Activated CD8-positive, alpha-beta memory T cell treated with anti-CD3 and anti-CD28 coated beads, Interleukin-2, amount 10 ng/mL, durations not matched to agents 7 days and 5 days (primary cell): ENCODE measurements at regions not wholly inside any gene's neighbourhood (a gene's known extent, or its start where the extent isn't known, plus 50 kb on each side); places are given as distances from the start of the nearest gene placed in this dataset.

ENCODE experiments used
- ATAC-seq: fragments of 150-1000 bp; cut with Tn5 transposase; one replicate; pipeline ENCODE4 v1.10.0; 2021; ENCODE audit warnings: moderate library complexity
- CTCF ChIA-PET: fragments of 350-600 bp; sonication (Branson Sonifier 250); formaldehyde crosslinking; loops from one replicate; lab custom pipeline; 2021; ENCODE audit warnings: antibody characterized with exemption; lab: Charles Lee
- DNase-seq: peaks from one replicate; pipeline ENCODE4 v3.0.0-alpha.2; 2020
- H3K27ac Mint-ChIP-seq: one replicate; pipeline ENCODE4 v1.8.0; 2021; ENCODE audit warnings: mild to moderate bottlenecking, mixed read lengths
- H3K27me3 Mint-ChIP-seq: one replicate; pipeline ENCODE4 v1.8.0; 2021; ENCODE audit warnings: mixed read lengths
- H3K36me3 Mint-ChIP-seq: one replicate; pipeline ENCODE4 v1.8.0; 2021; ENCODE audit warnings: mild to moderate bottlenecking, mixed read lengths
- H3K4me1 Mint-ChIP-seq: one replicate; pipeline ENCODE4 v1.8.0; 2021; ENCODE audit warnings: mixed read lengths
- H3K4me3 Mint-ChIP-seq: one replicate; pipeline ENCODE4 v1.8.0; 2021; ENCODE audit warnings: mild to moderate bottlenecking, moderate library complexity, mixed read lengths
- H3K9me3 Mint-ChIP-seq: one replicate; pipeline ENCODE4 v1.8.0; 2022; ENCODE audit warnings: low read depth, mixed read lengths

- Mint-ChIP-seq H3K4me3 (no peak overlapping the region), H3K4me1 (no peaks in the 10 kb centered on the region), H3K9me3 (no peaks in the 10 kb centered on the region), H3K27ac (no peak overlapping the region), H3K27me3 (peaks cover 15% of the 10 kb centered on the region), H3K36me3 (no peaks in the 10 kb centered on the region)
- ATAC-seq (no peak), DNase-seq (no peak)
- CTCF ChIA-PET = no interaction called here
Observed at GRCh38 chr3:124257336-124257864, 265.5 kb upstream of the ROPN1 start.

DNA sequence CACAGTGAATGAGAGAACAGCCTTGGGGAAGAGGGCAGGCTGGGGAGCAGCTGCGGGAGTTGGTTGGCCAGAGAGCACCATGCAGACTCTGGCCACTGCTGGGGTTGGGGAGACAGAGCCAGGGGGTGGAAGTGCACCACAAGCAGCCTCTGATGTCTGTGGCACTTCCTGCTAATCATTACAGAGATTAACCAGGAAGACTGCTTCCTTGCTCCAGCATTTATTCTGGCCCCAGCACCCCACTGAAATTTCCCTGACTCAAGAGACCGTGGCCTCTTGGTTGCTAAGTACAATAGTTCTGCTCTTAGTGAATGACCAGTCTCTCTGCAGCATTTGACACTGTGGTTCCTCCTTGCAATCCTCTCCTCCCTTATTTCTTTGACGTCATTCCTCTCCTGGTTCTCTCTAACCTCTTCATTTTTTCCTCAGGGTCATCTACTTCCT is 266.2 kb upstream of the ROPN1 start:
- Mint-ChIP-seq H3K36me3 (no peaks in the 10 kb centered on the region), H3K4me3 (no peak overlapping the region), H3K9me3 (no peaks in the 10 kb centered on the region), H3K4me1 (no peaks in the 10 kb centered on the region), H3K27ac (no peak overlapping the region), H3K27me3 (peaks cover 17% of the 10 kb centered on the region)
- ATAC-seq (no peak), DNase-seq (no peak)
- CTCF ChIA-PET = no interaction called here

GRCh38 chr3:124260206-124260915 is 268.4 kb upstream of the ROPN1 start:
- H3K4me1 Mint-ChIP-seq = no peaks in the 10 kb centered on the region
- ATAC-seq (no peak), DNase-seq (no peak)
- H3K36me3 Mint-ChIP-seq = no peaks in the 10 kb centered on the region
- no peak overlapping the region for H3K27ac Mint-ChIP-seq
- peaks cover 16% of the 10 kb centered on the region for H3K27me3 Mint-ChIP-seq
- CTCF ChIA-PET = no interaction called here
- H3K9me3 Mint-ChIP-seq = no peaks in the 10 kb centered on the region
- H3K4me3 Mint-ChIP-seq = no peak overlapping the region

DNA sequence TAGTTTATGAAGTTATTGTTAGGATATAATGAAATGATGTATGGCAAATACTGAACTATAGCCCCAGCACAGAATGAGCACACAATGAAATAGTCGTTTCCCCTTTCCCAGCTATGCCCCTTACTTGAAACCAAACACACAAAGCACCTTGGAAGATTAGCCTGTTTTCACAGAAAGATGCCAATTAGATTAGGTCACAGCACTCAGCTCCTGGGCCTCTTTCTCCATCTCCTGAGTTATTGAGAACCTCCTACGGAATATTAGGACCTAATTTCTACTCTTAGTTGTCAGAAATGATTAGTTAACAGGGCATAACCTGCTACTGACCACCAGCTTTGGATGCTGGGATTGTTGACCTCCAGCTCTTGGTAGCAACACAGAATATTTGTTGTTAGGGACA is 269.4 kb upstream of the ROPN1 start:
- ATAC-seq (no peak), DNase-seq (no peak)
- Mint-ChIP-seq H3K36me3 (no peaks in the 10 kb centered on the region), H3K9me3 (no peaks in the 10 kb centered on the region), H3K4me3 (no peak overlapping the region), H3K27ac (no peak overlapping the region), H3K27me3 (peaks cover 13% of the 10 kb centered on the region), H3K4me1 (no peaks in the 10 kb centered on the region)
- CTCF ChIA-PET = no interaction called here

DNA sequence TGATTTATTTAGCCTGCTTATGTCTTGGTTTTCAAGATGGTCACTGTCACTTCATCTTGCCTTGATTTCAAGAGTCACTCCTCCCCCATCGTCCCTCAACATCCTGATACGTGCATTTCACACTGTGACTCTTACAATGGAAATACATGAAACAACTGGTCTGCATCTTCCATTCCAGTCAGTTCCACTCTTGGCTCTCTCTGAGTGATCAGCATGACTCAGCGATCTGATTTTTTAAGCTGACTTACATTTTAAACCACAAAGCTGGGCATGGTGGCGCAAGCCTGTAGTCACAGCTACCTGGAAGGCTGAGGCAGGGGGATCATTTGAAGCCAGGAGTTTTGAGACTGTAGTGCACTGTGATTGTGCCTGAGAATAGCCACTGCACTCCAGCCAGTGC is 271.2 kb upstream of the ROPN1 start:
- no peaks in the 10 kb centered on the region for H3K4me1 Mint-ChIP-seq
- H3K36me3 Mint-ChIP-seq = no peaks in the 10 kb centered on the region
- DNase-seq (no peak), ATAC-seq (no peak)
- CTCF ChIA-PET = no interaction called here
- H3K27me3 Mint-ChIP-seq = peaks cover 9% of the 10 kb centered on the region
- no peak overlapping the region for H3K4me3 Mint-ChIP-seq
- H3K27ac Mint-ChIP-seq = no peak overlapping the region
- H3K9me3 Mint-ChIP-seq = no peaks in the 10 kb centered on the region

DNA sequence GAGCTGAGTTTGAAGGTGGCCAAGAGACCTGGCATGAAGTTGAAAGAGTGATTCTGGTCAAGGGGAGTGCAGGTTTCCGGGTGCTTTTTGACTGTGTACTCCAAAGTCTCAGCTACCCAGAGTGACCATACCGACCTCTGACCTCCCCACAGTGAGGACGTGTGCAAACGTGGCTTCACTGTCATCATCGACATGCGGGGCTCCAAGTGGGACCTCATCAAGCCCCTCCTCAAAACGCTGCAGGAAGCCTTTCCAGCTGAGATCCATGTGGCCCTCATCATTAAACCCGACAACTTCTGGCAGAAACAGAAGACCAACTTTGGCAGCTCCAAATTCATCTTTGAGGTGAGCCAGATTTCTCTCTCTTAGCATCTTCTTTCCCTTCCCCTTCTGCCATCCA is 272.4 kb upstream of the ROPN1 start:
- Mint-ChIP-seq H3K4me1 (no peaks in the 10 kb centered on the region), H3K9me3 (no peaks in the 10 kb centered on the region), H3K27me3 (peaks cover 6% of the 10 kb centered on the region), H3K27ac (no peak overlapping the region), H3K36me3 (no peaks in the 10 kb centered on the region), H3K4me3 (no peak overlapping the region)
- ATAC-seq (no peak), DNase-seq (no peak)
- CTCF ChIA-PET = no interaction called here

DNA sequence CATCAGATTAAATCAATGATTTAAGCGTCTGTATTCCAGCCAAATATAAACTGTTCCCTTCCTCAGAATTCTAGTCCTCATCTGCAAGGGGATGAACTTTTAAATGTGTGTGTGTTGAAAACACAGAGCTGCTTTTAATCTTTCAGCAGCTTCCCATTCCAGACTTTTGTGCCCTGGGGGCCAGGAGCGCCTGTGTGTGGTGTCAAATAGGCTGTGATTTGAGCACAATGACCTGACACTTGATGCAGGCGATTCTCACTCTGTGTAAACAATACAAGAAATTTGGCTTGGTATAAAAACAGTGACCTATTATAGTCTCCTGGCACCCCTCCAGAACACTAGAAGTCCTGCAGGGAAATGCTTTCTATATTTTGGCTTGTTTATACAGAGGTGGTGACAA is 274.6 kb upstream of the ROPN1 start:
- Mint-ChIP-seq H3K36me3 (no peaks in the 10 kb centered on the region), H3K27me3 (peaks cover 6% of the 10 kb centered on the region), H3K27ac (no peak overlapping the region), H3K4me1 (no peaks in the 10 kb centered on the region), H3K9me3 (no peaks in the 10 kb centered on the region), H3K4me3 (no peak overlapping the region)
- CTCF ChIA-PET = no interaction called here
- DNase-seq = no peak
- no peak for ATAC-seq

DNA sequence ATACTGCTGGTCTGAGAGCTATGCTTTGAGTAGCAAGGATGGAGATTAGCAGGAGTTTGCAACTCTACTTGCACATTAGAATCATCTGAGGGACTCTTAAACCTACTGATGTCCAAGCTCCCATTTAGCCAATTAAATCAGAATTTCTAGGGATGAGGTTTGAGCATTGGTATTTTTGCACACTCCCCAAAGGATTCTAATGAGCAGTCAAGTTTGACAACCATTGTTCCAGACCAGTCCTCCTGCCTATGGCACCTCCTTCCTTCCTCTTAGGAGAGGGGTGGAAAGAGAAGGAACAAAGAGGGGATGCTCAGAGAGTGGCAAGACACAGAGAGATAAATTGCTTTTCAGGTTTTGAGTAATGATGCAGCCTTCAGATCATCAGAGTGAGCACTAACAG is 275.5 kb upstream of the ROPN1 start:
- ATAC-seq (no peak), DNase-seq (no peak)
- Mint-ChIP-seq H3K27me3 (peaks cover 6% of the 10 kb centered on the region), H3K27ac (no peak overlapping the region), H3K9me3 (no peaks in the 10 kb centered on the region), H3K4me3 (no peak overlapping the region), H3K36me3 (no peaks in the 10 kb centered on the region), H3K4me1 (no peaks in the 10 kb centered on the region)
- CTCF ChIA-PET = no interaction called here

DNA sequence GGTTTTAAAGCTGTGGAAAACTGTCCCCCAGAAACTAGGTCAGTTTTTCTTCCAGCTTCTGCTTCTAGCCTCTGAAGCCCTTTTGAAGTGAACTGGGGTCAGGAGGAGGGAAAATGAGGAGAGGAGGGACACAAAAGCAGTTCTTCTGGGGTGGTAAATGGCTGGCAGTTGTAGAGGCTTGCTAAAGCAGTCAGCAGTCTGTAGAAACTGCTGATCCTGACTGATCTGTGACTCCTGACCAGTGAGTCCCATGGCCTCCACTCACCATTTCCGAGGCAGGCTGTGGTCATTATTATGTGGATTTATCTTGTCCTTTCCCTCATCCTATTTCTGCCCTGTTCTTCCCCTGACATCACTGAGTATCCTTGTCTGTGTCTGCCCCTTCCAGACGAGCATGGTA is 276.4 kb upstream of the ROPN1 start:
- CTCF ChIA-PET = no interaction called here
- no peak overlapping the region for H3K27ac Mint-ChIP-seq
- H3K36me3 Mint-ChIP-seq = no peaks in the 10 kb centered on the region
- no peak overlapping the region for H3K4me3 Mint-ChIP-seq
- peaks cover 4% of the 10 kb centered on the region for H3K27me3 Mint-ChIP-seq
- H3K4me1 Mint-ChIP-seq = no peaks in the 10 kb centered on the region
- DNase-seq = no peak
- H3K9me3 Mint-ChIP-seq = no peaks in the 10 kb centered on the region
- no peak for ATAC-seq

DNA sequence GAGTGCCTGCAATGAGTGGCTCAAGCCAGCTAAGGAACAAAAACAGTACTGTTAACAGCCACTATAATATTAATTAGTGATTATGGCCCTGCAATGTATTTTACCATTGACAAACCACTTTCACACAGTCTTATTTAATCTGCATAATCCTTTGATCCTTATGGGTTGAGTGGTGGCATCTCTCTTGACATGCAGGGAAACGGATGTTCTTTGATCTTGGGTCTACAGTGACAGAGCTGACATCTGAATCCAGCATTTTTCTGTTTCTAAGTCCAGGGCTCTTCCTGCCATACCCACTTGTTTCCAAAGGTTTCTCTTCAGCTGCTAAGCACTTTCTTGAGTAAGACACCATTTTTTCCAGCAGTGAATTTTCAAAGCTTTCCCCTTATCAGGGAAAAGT is 277.7 kb upstream of the ROPN1 start:
- H3K27ac Mint-ChIP-seq = no peak overlapping the region
- H3K4me3 Mint-ChIP-seq = no peak overlapping the region
- no peak for DNase-seq
- CTCF ChIA-PET = no interaction called here
- H3K4me1 Mint-ChIP-seq = no peaks in the 10 kb centered on the region
- no peaks in the 10 kb centered on the region for H3K9me3 Mint-ChIP-seq
- H3K36me3 Mint-ChIP-seq = no peaks in the 10 kb centered on the region
- H3K27me3 Mint-ChIP-seq = peaks cover 4% of the 10 kb centered on the region
- ATAC-seq = no peak

GRCh38 chr3:124272605-124273151 is 280.8 kb upstream of the ROPN1 start:
- H3K27me3 Mint-ChIP-seq = peaks cover 4% of the 10 kb centered on the region

DNA sequence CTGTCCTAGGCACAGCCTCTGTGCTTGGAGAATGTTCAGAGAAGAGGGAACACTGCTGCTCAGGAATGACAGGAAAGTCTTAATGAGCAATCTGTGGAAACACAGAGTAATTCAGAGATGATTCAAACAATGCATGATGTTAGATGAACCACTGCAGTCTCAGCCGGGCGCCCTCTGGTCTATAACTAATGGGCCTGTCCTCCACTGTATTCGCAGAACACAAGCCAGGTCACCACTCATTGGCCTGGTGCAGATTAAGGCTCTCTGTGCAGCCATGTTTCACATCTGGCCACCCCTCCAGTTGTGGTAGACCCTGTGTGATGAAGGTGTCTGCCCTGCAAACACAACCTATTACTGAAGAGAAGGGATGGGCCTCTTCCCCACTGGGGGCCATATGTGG is 281.7 kb upstream of the ROPN1 start:
- no peak overlapping the region for H3K27ac Mint-ChIP-seq
- CTCF ChIA-PET = no interaction called here
- ATAC-seq (no peak), DNase-seq (no peak)
- peaks cover 4% of the 10 kb centered on the region for H3K27me3 Mint-ChIP-seq
- H3K4me3 Mint-ChIP-seq = no peak overlapping the region
- H3K9me3 Mint-ChIP-seq = no peaks in the 10 kb centered on the region
- H3K36me3 Mint-ChIP-seq = no peaks in the 10 kb centered on the region
- H3K4me1 Mint-ChIP-seq = no peaks in the 10 kb centered on the region

More at GRCh38 chr3:124272605-124273151, 280.8 kb upstream of the ROPN1 start:
- H3K4me1 Mint-ChIP-seq = no peaks in the 10 kb centered on the region
- H3K36me3 Mint-ChIP-seq = no peaks in the 10 kb centered on the region
- CTCF ChIA-PET = no interaction called here
- no peak for DNase-seq
- no peaks in the 10 kb centered on the region for H3K9me3 Mint-ChIP-seq
- H3K27ac Mint-ChIP-seq = no peak overlapping the region
- ATAC-seq = no peak
- no peak overlapping the region for H3K4me3 Mint-ChIP-seq

GRCh38 chr3:124274051-124274450 is 282.1 kb upstream of the ROPN1 start:
- ATAC-seq (no peak), DNase-seq (no peak)
- H3K27me3 Mint-ChIP-seq = peaks cover 4% of the 10 kb centered on the region
- H3K27ac Mint-ChIP-seq = no peak overlapping the region
- no peaks in the 10 kb centered on the region for H3K9me3 Mint-ChIP-seq
- H3K4me3 Mint-ChIP-seq = no peak overlapping the region
- H3K4me1 Mint-ChIP-seq = no peaks in the 10 kb centered on the region
- H3K36me3 Mint-ChIP-seq = no peaks in the 10 kb centered on the region
- CTCF ChIA-PET = no interaction called here

GRCh38 chr3:124275412-124275811 is 283.5 kb upstream of the ROPN1 start:
- Mint-ChIP-seq H3K4me1 (no peaks in the 10 kb centered on the region), H3K4me3 (no peak overlapping the region), H3K27ac (no peak overlapping the region), H3K36me3 (no peaks in the 10 kb centered on the region), H3K9me3 (no peaks in the 10 kb centered on the region), H3K27me3 (peaks cover 4% of the 10 kb centered on the region)
- DNase-seq (no peak), ATAC-seq (no peak)
- CTCF ChIA-PET = no interaction called here
